NCI-H2029 treated with DMSO at 0.1 percent for 48 hours (cell line): ENCODE measurements at regions not wholly inside any gene's neighbourhood (a gene's known extent, or its start where the extent isn't known, plus 50 kb on each side); places are given as distances from the start of the nearest gene placed in this dataset.

Source experiments
- DNase-seq: peaks from one replicate; lab custom pipeline; 2025; lab: John Stamatoyannopoulos, UW

- no peak for DNase-seq
Observed at GRCh38 chr3:159536876-159537275, 451.8 kb upstream of the IL12A start.

- DNase-seq = no peak
Observed at GRCh38 chr3:159538507-159538906, 450.1 kb upstream of the IL12A start.

- no peak for DNase-seq
Observed at GRCh38 chr3:159540882-159541495, 447.6 kb upstream of the IL12A start.

- no peak for DNase-seq
Observed at GRCh38 chr3:159548675-159549335, 439.8 kb upstream of the IL12A start.

GRCh38 chr3:159555205-159555604 is 433.4 kb upstream of the IL12A start:
- no peak for DNase-seq

- DNase-seq = no peak
Observed at GRCh38 chr3:159559771-159560170, 428.9 kb upstream of the IL12A start.

- DNase-seq = no peak
Observed at GRCh38 chr3:159560214-159560979, 428.2 kb upstream of the IL12A start.

- no peak for DNase-seq
Observed at GRCh38 chr3:159565313-159565712, 423.3 kb upstream of the IL12A start.

GRCh38 chr3:159583662-159584061 is 405.0 kb upstream of the IL12A start:
- DNase-seq = no peak

- no peak for DNase-seq
Observed at GRCh38 chr3:159584421-159584820, 404.2 kb upstream of the IL12A start.

GRCh38 chr3:159586571-159587202 is 401.9 kb upstream of the IL12A start:
- DNase-seq = no peak

- no peak for DNase-seq
Observed at GRCh38 chr3:159593927-159594605, 394.6 kb upstream of the IL12A start.

- DNase-seq = no peak
Observed at GRCh38 chr3:159600291-159600690, 388.3 kb upstream of the IL12A start.

GRCh38 chr3:159604151-159604581 is 384.5 kb upstream of the IL12A start:
- DNase-seq = no peak

GRCh38 chr3:159605101-159605500 is 383.5 kb upstream of the IL12A start:
- no peak for DNase-seq

GRCh38 chr3:159605776-159606175 is 382.9 kb upstream of the IL12A start:
- DNase-seq = no peak

GRCh38 chr3:159607856-159608255 is 380.8 kb upstream of the IL12A start:
- DNase-seq = no peak

- DNase-seq = no peak
Observed at GRCh38 chr3:159608311-159608710, 380.3 kb upstream of the IL12A start.

- no peak for DNase-seq
Observed at GRCh38 chr3:159609625-159610024, 379.0 kb upstream of the IL12A start.

GRCh38 chr3:159616234-159616825 is 372.3 kb upstream of the IL12A start:
- no peak for DNase-seq

- no peak for DNase-seq
Observed at GRCh38 chr3:159619341-159619885, 369.2 kb upstream of the IL12A start.
